NCI-H82 treated with DMSO at 0.1 percent for 48 hours (cell line): ENCODE measurements at regions not wholly inside any gene's neighbourhood (a gene's known extent, or its start where the extent isn't known, plus 50 kb on each side); places are given as distances from the start of the nearest gene placed in this dataset.

ENCODE experiments used
- DNase-seq: peaks from one replicate; lab custom pipeline; 2025; ENCODE audit not compliant: unreplicated experiment; lab: John Stamatoyannopoulos, UW

DNA sequence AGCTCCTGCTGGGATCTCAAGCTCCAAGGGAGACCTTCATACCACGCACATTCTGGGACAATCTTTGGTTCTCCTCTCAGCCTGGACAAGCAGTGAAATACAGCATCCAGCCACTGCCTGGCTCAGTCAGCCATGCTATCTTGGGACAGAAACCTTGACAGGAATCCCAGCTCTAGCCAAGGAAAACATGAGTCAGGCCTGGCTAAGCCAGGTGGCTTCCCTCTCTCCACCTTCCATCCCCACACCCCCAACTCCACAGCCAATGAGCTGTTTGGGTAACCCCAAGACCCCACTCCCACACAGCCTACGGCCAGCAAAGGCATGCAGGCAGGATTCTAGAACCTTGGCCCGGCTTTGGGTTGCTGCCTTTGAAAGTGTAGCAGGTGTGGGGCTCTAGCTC, 64.9 kb downstream of the MCFD2 start:
- DNase-seq: no peak

DNA sequence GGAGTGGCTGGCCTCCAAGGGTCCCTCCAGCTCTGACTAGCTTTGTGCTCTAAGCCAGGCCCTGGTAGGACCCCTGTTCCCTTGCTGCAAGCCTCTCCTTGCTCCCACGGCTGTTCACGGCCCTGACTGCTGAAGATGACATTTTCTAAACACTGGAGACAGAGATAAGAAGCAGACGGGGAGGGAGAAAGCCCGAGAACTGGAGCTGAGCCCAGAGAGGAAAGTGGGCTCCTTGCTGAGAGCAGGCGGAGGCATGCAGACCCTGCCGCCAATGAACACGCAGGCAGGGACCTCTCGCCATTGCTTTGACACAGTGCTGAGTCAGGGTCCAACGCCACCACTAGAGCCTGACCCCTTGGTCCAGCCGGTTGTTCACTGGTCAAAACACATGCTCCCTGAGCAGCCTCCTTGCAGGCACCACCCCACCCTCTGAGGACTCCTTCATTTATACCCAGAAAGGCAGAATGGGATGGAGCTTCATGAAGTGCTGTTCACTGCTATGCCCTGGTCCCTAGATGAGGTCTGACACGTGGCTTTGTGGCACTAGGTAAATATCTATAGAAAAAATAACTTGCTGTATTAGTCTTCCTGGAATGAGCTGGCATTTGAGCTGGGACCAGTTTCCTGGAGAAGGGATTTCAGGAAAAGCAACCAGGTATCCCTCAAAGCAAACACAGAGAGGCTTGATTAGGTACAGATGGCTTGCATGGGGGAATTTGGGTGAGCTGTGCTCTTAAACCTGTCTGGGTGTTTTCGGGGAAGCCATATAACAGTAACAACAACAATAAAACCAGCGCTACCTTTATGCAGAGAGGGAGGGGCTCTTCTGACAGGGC, 65.7 kb downstream of the MCFD2 start:
- DNase-seq: no peak

DNA sequence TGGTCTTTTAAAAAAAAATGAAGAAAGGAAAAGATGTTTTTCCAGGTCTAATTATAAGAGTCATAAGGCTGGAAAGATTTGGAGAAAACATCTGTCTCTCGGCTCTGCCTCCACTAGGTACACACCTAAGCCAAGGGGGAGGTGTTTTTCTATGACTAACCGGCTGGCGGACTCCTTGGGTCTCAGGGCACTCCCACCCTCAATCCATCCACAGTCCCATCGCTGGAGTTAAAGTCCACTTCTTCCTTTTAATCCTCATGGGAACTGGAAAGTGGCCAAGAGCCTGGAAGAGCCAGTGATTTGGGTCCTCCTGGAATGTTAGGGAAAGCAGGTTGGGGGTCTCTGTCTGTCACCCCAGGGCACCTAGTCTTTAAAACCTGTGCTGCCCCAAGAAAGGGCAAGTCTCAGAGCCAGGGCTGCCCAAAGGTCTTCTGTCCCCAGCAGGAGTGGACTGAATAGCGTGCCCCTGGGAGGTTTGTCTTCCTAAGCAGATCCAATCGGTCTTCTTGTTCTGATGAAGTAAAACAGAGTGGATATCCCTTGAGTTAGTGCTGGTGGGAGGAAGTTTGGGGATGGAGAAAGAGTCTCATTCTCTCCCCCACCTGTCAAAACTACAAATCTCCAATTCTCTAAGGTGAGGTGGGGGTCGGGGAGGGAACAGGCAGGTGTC, 66.4 kb downstream of the MCFD2 start:
- DNase-seq: no peak

DNA sequence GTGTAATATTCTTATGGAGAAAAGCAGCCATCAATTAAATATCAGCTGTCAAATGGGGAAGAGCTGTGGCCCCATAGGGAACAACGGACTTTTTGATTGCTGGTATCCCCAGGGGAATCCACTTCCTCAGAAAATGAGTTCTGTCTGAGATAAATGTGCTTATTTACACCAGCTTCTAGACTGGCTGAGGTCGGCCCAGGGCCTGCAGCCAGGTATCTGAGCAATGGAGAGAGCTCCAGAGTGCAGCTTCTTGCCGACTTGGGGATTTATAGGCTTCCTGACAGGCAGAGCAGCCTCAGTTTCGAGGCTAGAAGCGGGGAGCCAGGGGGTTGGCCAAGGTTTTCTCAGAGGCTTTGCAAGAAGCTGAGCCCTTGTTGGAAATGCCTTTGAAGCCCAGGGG, 67.2 kb downstream of the MCFD2 start:
- DNase-seq: no peak

DNA sequence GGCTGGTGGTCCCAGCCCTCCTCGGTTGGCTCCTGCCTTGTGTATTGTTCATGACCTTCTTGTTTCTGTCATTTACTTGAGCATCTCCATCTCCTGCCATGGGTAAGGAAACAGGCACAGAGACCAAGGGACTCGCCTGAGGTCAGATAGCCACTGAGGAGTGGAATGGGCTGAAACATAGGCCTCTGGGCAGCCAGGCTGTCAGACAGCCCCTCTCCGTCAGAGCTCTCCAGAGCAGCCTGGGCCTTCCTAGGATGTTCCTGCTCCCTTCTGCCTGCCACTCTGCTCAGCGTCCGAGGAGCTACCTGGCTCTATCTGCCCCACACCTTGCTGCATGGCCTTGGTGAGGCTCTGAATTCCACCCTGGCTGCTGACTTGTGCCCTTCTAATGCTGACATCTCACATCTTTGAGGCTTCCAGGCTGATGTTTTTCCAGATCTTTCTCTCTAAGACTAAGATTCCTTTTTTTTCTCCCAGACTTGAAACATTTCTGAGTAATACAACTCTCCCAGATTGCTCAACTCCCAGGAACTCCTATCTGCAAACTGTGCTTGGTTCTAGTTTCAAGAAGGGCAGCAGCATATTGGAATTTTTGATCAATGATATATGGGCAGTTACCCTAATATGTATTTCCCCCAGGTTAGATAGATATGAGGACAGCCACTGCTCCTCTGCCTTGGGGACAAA, 67.7 kb downstream of the MCFD2 start:
- DNase-seq: no peak

DNA sequence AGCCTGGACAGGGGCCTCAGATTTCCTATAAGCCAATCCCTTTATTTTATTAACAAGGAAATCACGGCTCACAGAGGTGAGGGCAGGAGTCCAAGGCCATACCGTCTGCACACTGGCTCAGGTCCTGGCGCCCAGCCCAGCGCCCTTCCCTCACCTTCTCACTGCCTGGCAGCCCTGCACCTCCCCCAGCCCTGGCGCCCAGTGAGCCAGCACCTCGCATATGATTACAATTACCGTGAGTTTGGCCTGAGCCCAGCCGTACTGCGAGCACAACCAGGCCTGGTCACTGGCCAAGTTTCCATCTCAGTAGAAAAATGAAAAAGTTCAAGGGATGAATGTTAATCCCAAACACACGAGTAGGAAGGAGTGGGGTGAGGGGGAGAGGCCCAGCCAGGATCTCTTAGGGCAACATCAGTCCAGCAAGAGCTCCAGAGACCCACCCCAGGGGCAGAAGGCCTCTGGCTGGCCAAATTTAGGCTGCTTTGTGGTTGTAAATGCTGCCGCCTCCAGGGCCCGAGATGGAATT, 68.4 kb downstream of the MCFD2 start:
- peak; percentile 51 for DNase-seq

DNA sequence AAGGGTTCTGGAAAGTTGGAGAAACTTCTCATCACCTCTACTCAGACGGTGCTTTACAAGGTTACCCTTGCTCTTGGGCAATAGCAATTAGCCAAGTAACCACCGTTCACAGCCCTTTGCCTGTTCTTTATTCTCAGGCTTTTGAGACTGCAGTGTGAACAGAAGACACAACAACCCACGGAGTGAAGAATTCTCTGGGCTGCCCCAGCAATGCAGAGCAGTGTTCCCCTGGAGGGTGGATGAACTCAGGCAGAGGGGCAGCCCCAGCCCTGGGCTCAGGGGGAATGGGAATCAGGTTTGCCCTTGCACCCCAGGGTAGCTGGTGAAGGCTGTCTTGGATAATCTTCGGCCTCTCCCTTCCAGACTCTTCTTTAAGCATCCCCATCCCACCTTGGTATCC, 69.1 kb downstream of the MCFD2 start:
- no peak for DNase-seq

DNA sequence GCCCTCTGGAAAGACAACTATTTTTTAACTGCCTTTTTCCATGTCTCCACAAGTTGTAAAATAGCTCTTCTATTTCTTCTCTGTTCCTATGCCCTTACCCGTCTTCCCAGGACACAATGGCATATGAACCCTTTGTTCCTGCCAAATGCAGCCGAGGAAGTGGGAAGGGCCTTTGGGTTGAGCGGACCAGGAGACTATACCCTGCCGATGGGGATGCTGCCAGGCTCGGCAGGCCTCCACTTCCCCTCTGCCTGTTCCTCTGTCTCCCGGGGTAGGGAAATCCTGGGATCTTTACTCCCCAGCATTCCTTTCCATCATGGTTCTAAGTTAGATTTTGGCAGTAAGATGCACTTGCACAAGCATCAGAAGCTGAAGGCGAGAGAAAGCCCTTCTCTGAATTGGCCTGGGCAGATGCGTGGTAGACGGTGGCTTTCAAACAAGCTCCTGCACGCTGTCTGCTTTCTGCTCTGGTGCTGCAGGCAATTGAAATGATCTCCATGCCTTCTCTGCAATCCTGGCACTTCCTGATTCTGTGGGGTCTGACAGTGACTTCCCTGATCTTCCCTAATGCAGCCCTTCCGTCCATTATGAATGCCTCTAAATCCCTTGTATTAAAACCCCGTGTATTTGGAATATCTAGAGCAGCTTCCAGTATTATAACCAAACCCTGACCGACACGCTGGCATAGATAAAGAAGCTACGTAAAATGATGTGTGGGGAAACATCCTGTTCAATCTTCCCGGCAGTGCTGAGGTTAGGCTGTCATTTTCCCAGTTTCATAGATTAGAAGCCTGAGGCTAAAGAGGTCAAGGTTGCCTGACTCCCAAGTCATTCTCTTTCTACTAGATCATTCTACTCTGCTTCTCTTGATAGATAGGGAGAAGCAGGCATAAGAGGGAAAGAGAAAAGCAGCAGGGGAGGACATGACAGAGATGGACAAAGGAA, 69.8 kb downstream of the MCFD2 start:
- DNase-seq: no peak

DNA sequence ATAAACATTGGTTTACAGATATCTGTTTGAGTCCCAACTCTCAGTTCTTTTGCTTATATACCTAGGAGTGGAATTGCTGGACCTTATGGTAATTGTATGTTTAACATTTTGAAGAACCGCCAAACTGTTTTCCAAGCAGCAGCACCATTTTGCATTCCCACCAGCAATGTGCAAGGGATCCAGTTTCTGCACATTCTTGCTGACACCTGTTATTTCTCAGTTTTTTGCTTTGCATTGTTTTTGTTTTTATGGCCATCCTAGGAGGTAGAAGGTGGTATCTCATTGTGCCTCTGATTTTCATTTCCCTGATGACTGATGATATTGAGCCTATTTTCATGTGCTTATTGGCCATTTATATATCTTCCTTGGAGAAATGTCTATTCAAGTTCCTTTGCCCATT, 71.2 kb downstream of the MCFD2 start:
- no peak for DNase-seq

DNA sequence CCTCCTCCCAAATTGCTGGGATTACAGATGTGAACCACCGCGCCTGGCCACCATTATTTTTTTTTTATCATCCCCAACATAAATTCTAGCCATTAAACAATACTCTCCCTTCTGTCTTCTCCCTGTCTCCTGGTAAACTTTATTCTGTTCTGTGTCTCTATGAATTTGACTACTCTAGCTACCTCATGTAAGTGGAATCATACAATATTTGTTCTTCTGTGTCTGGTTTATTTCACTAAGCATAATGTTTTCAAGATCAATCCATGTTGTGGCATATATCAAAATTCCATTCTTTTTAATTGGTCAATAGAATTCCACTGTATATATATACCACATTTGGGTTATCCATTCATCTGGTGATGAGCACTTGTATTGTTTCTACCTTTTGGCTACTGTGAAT, 71.6 kb downstream of the MCFD2 start:
- DNase-seq: no peak

DNA sequence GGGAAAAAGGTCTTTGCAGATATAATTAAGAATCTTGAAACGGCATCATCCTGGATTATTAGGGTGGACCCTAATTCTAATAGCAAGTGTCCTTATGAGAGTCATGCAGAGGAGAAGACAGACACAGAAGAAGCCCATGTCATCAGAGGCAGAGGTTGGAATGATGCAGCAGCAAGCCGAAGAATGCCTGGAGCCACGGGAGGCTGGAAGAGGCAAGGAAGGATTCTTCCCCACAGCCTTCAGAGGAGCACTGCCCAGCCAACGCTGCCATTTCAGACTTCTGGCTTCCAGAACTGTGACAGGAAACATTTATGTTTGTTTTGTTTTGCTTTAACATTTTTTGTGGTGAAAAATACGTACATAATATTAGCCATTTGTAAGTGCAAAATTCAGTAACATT, 72.3 kb downstream of the MCFD2 start:
- DNase-seq: no peak

DNA sequence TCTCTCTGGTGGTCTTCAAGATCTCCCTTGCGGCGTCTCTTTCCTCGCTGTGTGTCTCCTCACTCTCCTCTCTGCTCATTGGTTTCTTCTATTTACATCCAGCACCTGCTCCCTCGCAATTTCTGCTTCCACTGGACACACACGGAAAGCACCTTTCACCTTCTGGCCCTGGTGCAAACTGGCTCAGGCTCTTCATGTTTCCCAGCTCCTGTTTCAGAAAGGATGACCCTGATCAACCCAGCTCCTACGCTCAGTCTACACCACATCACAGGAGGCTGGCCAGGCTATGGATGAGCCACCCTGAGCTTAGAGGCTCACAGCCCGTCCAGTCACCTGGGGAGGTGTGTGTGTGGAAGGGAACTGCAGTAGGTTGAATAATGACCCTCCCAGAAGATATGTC, 72.7 kb downstream of the MCFD2 start:
- DNase-seq: no peak

DNA sequence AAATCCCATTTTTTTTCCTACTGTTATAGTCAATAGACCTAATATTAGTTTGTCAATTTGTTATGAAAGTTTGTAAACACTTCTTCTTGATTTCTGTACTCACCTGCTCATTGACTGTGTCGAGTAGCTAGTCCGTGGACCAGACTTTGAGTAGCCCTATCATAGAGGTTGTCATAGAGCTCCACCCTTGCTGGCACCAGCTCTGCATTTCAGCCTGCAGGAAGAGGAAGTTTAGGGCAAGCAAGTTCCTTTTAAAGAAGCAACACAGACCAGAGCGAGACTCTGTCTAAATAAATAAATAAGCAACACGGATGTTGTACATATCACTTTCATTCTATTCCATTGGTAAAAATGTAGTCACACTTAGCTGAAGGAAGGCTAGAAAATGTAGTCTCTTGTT, 74.0 kb downstream of the MCFD2 start:
- no peak for DNase-seq

DNA sequence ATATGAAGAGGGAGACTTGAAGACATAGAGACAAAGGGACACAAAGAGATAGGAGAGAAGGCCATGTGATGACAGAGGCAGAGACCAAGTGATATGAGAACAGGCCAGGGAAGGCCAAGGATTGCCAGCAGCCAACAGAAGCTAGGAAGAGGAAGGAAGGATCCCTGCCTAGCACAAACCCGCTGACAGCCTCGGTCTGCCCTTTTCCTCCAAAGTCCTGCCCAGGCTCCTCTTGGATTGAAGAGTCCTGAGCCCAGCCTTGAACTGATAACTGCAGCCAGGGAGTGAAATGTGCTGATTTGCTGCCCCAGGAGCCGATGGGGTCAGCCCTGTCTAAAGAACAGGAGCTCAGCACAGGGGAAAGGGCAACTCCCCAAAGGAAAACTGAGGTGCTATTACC, 76.6 kb downstream of the MCFD2 start:
- DNase-seq: no peak

DNA sequence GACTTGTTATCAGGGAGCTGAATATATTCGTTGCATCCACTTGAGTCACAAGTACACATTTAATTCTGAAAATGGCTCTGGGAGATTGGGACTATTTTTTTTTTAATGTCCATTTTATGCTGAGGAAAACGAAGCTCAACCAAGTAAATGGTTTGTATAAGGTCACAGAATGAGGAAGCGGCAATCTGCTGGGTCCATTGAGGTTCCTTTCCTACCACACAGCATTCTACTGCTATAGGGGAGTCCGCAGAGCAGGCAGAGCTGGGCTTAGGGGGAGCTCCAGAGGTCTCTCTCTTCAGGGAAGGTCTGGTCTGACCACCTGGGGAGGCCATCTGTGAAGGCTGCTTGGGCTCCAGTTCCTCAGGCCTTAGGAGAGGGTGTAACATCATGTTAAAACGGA, 77.9 kb downstream of the MCFD2 start:
- DNase-seq: no peak

DNA sequence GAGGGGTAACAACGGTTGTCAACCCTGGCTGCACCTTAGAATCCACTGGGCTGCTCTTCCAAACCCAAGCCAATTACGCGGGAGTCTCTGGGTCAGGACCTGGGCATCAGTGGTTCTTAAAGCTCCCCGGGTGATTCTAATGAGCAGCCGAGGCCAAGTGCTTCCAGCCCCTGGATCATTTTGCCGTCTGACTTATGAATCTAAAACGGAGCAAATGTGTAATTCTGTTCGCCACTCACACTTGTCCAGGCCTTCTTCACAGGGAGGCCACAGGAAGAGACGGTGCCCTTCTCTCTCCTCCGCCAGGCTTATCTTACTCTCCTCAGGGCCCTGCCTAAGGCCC, 78.5 kb downstream of the MCFD2 start:
- DNase-seq: no peak

DNA sequence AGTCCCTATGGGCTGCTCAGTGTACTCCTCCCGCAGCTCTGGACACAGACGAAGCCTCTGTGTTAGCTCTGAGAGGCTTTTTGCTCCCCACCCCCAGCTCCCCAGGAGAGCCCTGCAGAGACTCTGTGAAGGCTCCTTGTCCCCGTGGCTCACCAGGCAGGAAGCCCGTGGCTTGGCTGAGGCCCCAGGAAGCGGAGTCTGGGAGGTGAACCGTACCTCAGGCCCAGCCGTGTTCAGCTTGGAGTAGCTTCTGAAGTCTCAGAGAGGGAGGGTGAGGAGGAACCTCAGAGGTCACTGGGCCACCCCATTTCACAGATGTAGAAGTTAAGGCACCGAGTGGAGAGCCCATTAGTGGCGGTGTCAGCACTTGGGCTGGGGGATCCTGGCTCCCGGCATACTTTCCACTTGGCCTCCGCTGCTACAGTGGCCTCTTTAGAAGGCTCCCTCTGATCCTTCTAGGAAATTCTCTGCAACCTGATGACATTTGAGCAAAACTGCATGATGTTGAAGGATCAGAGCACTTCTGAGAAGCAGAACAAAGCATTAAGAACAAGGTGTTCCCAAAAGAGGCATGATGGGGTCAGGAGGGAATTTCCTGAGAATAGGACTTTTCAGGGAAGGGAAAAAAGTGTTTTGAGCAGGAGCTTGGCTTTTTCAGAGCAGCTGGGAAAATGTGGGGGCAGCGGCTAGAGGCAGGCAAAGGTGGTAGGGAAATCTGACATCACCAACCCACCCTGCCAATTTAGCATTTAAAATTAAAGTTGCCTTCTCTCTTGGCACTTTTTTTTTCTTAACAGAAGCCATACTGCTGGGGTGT, 79.1 kb downstream of the MCFD2 start:
- no peak for DNase-seq

DNA sequence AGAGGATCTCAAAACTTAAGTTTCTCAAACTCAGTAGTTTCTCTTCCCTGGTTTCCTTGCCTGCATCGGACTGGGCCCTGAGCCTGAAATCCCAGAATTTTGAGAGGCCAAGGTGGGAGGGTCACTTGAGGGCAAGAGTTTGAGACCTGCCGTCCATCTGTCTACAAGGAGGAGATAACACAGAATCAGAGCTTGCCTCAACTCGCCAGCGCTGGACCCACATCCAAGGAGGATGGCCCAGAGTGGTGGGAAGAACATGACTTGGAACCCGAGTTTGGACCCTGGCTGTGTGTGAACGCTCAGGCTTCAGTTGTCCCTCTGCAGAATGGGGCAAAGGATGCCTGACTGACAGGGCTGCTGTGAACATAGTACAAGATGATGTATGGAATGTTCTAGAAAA, 80.1 kb downstream of the MCFD2 start:
- DNase-seq: no peak

DNA sequence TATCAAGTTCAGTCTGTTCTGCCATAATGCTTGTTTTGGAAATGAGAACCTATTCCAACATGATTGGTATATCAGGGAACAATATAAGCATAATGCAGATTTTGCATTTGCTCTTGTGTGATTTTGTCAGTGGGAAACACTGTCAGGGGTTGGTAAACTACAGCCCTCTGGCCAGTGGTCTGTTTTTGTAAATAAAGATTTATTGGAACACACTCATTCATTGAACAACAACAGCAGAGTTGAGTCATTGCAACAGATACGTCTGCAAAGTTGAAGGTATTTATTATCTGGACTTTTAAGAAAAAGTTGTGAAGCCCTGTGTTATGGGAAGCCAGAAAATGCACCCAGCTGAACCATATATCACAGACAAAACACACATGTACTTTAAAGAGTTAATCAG, 83.1 kb downstream of the MCFD2 start:
- no peak for DNase-seq

DNA sequence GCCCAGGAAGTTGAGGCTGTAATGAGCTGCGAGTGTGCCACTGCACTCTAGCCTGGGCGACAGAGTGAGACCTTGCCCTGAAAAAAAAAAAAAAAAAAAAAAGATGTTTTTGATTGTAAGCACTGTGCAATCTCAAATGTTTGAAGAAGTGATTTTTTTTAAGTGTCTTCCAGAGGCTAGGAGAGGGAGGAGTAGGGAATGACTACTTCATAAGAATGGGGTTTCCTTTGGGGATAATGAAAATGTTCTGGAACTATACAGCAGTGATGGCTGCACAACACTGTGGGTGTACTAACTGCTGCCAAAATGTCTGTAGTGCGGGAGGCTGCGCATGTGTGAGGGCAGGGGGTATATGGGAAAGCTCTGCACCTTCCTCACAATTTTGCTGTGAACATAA, 83.7 kb downstream of the MCFD2 start:
- DNase-seq: no peak
